Activated naive CD4-positive, alpha-beta T cell treated with anti-CD3 and anti-CD28 coated beads, Interleukin-2, amount 10 ng/mL, durations not matched to agents 7 days and 5 days (primary cell): ENCODE measurements at regions not wholly inside any gene's neighbourhood (a gene's known extent, or its start where the extent isn't known, plus 50 kb on each side); places are given as distances from the start of the nearest gene placed in this dataset.

Source experiments
- CTCF ChIA-PET: fragments of 350-600 bp; sonication (Branson Sonifier 250); formaldehyde crosslinking; loops from one replicate; lab custom pipeline; 2021; ENCODE audit warnings: antibody characterized with exemption; lab: Charles Lee
- DNase-seq: peaks from one replicate; pipeline ENCODE4 v3.0.0-alpha.2; 2020
- H3K27ac Mint-ChIP-seq: one replicate; pipeline ENCODE4 v1.8.0; 2021; ENCODE audit warnings: mild to moderate bottlenecking, moderate library complexity, mixed read lengths
- H3K27me3 Mint-ChIP-seq: one replicate; pipeline ENCODE4 v1.8.0; 2021; ENCODE audit warnings: mild to moderate bottlenecking, mixed read lengths
- H3K36me3 Mint-ChIP-seq: one replicate; pipeline ENCODE4 v1.8.0; 2021; ENCODE audit warnings: mixed read lengths
- H3K4me1 Mint-ChIP-seq: one replicate; pipeline ENCODE4 v1.8.0; 2021; ENCODE audit warnings: mixed read lengths
- H3K4me3 Mint-ChIP-seq: one replicate; pipeline ENCODE4 v1.8.0; 2021; ENCODE audit warnings: mild to moderate bottlenecking, moderate library complexity, mixed read lengths
- H3K9me3 Mint-ChIP-seq: one replicate; pipeline ENCODE4 v1.8.0; 2021; ENCODE audit warnings: mixed read lengths

- Mint-ChIP-seq H3K4me3 (no peak overlapping the region), H3K4me1 (no peaks in the 10 kb centered on the region), H3K27me3 (no peaks in the 10 kb centered on the region), H3K9me3 (peaks cover 2% of the 10 kb centered on the region), H3K36me3 (no peaks in the 10 kb centered on the region), H3K27ac (no peak overlapping the region)
- DNase-seq = no peak
- CTCF ChIA-PET = no interaction called here
Measured at GRCh38 chr4:187010052-187010451, 286.4 kb upstream of the FAT1 start.

- DNase-seq = no peak
- Mint-ChIP-seq H3K4me1 (no peaks in the 10 kb centered on the region), H3K4me3 (no peak overlapping the region), H3K27ac (no peak overlapping the region), H3K36me3 (no peaks in the 10 kb centered on the region), H3K27me3 (no peaks in the 10 kb centered on the region), H3K9me3 (peaks cover 2% of the 10 kb centered on the region)
- CTCF ChIA-PET = no interaction called here
Measured at GRCh38 chr4:187016101-187016500, 292.4 kb upstream of the FAT1 start.

- DNase-seq = no peak
- Mint-ChIP-seq H3K36me3 (no peaks in the 10 kb centered on the region), H3K9me3 (peaks cover 2% of the 10 kb centered on the region), H3K4me3 (no peak overlapping the region), H3K4me1 (no peaks in the 10 kb centered on the region), H3K27me3 (no peaks in the 10 kb centered on the region), H3K27ac (no peak overlapping the region)
- CTCF ChIA-PET = no interaction called here
Measured at GRCh38 chr4:187017147-187017546, 293.5 kb upstream of the FAT1 start.

- Mint-ChIP-seq H3K27me3 (no peaks in the 10 kb centered on the region), H3K9me3 (peaks cover 5% of the 10 kb centered on the region), H3K36me3 (no peaks in the 10 kb centered on the region), H3K27ac (no peak overlapping the region), H3K4me1 (no peaks in the 10 kb centered on the region), H3K4me3 (no peak overlapping the region)
- DNase-seq = no peak
- CTCF ChIA-PET = no interaction called here
Measured at GRCh38 chr4:187019896-187020295, 296.2 kb upstream of the FAT1 start.

- no peaks in the 10 kb centered on the region for H3K36me3 Mint-ChIP-seq
- peaks cover 5% of the 10 kb centered on the region for H3K9me3 Mint-ChIP-seq
- no peaks in the 10 kb centered on the region for H3K27me3 Mint-ChIP-seq
- DNase-seq = no peak
- H3K4me1 Mint-ChIP-seq = no peaks in the 10 kb centered on the region
- H3K4me3 Mint-ChIP-seq = no peak overlapping the region
- CTCF ChIA-PET = no interaction called here
- H3K27ac Mint-ChIP-seq = no peak overlapping the region
Measured at GRCh38 chr4:187020676-187021075, 297.0 kb upstream of the FAT1 start.

GRCh38 chr4:187021436-187022205, 298.0 kb upstream of the FAT1 start:
- CTCF ChIA-PET = no interaction called here
- no peak for DNase-seq
- no peaks in the 10 kb centered on the region for H3K36me3 Mint-ChIP-seq
- H3K4me3 Mint-ChIP-seq = no peak overlapping the region
- H3K9me3 Mint-ChIP-seq = peaks cover 12% of the 10 kb centered on the region
- no peak overlapping the region for H3K27ac Mint-ChIP-seq
- no peaks in the 10 kb centered on the region for H3K4me1 Mint-ChIP-seq
- H3K27me3 Mint-ChIP-seq = no peaks in the 10 kb centered on the region

GRCh38 chr4:187027272-187027671, 303.6 kb upstream of the FAT1 start:
- Mint-ChIP-seq H3K27ac (no peak overlapping the region), H3K36me3 (no peaks in the 10 kb centered on the region), H3K4me1 (no peaks in the 10 kb centered on the region), H3K27me3 (no peaks in the 10 kb centered on the region), H3K9me3 (peaks cover 23% of the 10 kb centered on the region), H3K4me3 (no peak overlapping the region)
- DNase-seq = no peak
- CTCF ChIA-PET = no interaction called here

- CTCF ChIA-PET = no interaction called here
- Mint-ChIP-seq H3K9me3 (peaks cover 5% of the 10 kb centered on the region), H3K27me3 (no peaks in the 10 kb centered on the region), H3K4me1 (no peaks in the 10 kb centered on the region), H3K27ac (no peak overlapping the region), H3K4me3 (no peak overlapping the region), H3K36me3 (no peaks in the 10 kb centered on the region)
- DNase-seq = no peak
Measured at GRCh38 chr4:187042251-187042650, 318.6 kb upstream of the FAT1 start.

GRCh38 chr4:187046471-187046870, 322.8 kb upstream of the FAT1 start:
- Mint-ChIP-seq H3K36me3 (no peaks in the 10 kb centered on the region), H3K27ac (no peak overlapping the region), H3K9me3 (peaks cover 3% of the 10 kb centered on the region), H3K4me1 (no peaks in the 10 kb centered on the region), H3K4me3 (no peak overlapping the region), H3K27me3 (no peaks in the 10 kb centered on the region)
- DNase-seq = no peak
- CTCF ChIA-PET = no interaction called here

GRCh38 chr4:187059021-187059420, 335.4 kb upstream of the FAT1 start:
- H3K27me3 Mint-ChIP-seq = no peaks in the 10 kb centered on the region
- H3K4me1 Mint-ChIP-seq = no peaks in the 10 kb centered on the region
- H3K36me3 Mint-ChIP-seq = no peaks in the 10 kb centered on the region
- no peak overlapping the region for H3K4me3 Mint-ChIP-seq
- H3K9me3 Mint-ChIP-seq = peaks cover 11% of the 10 kb centered on the region
- H3K27ac Mint-ChIP-seq = no peak overlapping the region
- no peak for DNase-seq
- CTCF ChIA-PET = no interaction called here

GRCh38 chr4:187059895-187060294, 336.2 kb upstream of the FAT1 start:
- CTCF ChIA-PET = no interaction called here
- no peak overlapping the region for H3K4me3 Mint-ChIP-seq
- no peaks in the 10 kb centered on the region for H3K4me1 Mint-ChIP-seq
- DNase-seq = no peak
- no peak overlapping the region for H3K27ac Mint-ChIP-seq
- no peaks in the 10 kb centered on the region for H3K36me3 Mint-ChIP-seq
- peaks cover 11% of the 10 kb centered on the region for H3K9me3 Mint-ChIP-seq
- H3K27me3 Mint-ChIP-seq = no peaks in the 10 kb centered on the region

GRCh38 chr4:187060551-187060950, 336.9 kb upstream of the FAT1 start:
- Mint-ChIP-seq H3K27ac (no peak overlapping the region), H3K36me3 (no peaks in the 10 kb centered on the region), H3K9me3 (peaks cover 11% of the 10 kb centered on the region), H3K27me3 (no peaks in the 10 kb centered on the region), H3K4me3 (no peak overlapping the region), H3K4me1 (no peaks in the 10 kb centered on the region)
- no peak for DNase-seq
- CTCF ChIA-PET = no interaction called here

- no peak overlapping the region for H3K4me3 Mint-ChIP-seq
- H3K36me3 Mint-ChIP-seq = no peaks in the 10 kb centered on the region
- H3K4me1 Mint-ChIP-seq = no peaks in the 10 kb centered on the region
- peaks cover 10% of the 10 kb centered on the region for H3K9me3 Mint-ChIP-seq
- H3K27ac Mint-ChIP-seq = no peak overlapping the region
- H3K27me3 Mint-ChIP-seq = no peaks in the 10 kb centered on the region
- DNase-seq = no peak
- CTCF ChIA-PET = interaction anchor here (0.7 kb wide), 1 partner anchor 1291 kb away, joined by 5 read pairs; no protein-coding TSS in a partner anchor
Measured at GRCh38 chr4:187063251-187063650, 339.6 kb upstream of the FAT1 start.

- Mint-ChIP-seq H3K4me3 (no peak overlapping the region), H3K27me3 (no peaks in the 10 kb centered on the region), H3K4me1 (no peaks in the 10 kb centered on the region), H3K36me3 (no peaks in the 10 kb centered on the region), H3K9me3 (peaks cover 7% of the 10 kb centered on the region), H3K27ac (no peak overlapping the region)
- DNase-seq = no peak
- CTCF ChIA-PET = no interaction called here
Measured at GRCh38 chr4:187064033-187064432, 340.4 kb upstream of the FAT1 start.

GRCh38 chr4:187065396-187065795, 341.7 kb upstream of the FAT1 start:
- CTCF ChIA-PET = no interaction called here
- Mint-ChIP-seq H3K36me3 (no peaks in the 10 kb centered on the region), H3K4me3 (no peak overlapping the region), H3K4me1 (no peaks in the 10 kb centered on the region), H3K27ac (no peak overlapping the region), H3K9me3 (peaks cover 4% of the 10 kb centered on the region), H3K27me3 (no peaks in the 10 kb centered on the region)
- DNase-seq = no peak
